Adrenal gland (tissue), 9 donors: ENCODE measurements at regions not wholly inside any gene's neighbourhood (a gene's known extent, or its start where the extent isn't known, plus 50 kb on each side); places are given as distances from the start of the nearest gene placed in this dataset.

Experiments
- DNase-seq, 7 donors: peaks; one replicate each; pipeline ENCODE4 v3.0.0-alpha.2; 2019 to 2020
- H3K27ac ChIP-seq, 5 donors: fragments of 200-600 bp; sonication (generic) in 4 of 5; 1 replicate in 3 of 5; 2 replicates in 2 of 5; pipeline versions ENCODE4 v1.5.1 to v1.8.0; 2016 to 2020; ENCODE audit warnings: mild to moderate bottlenecking in 1 of 5
- H3K27me3 ChIP-seq: fragments of 200-600 bp; 2 replicates; pipeline ENCODE4 v1.8.0; 2021
- H3K36me3 ChIP-seq, 2 donors: fragments of 200-600 bp; replicated peaks in 1 of 2; 1 replicate in 1 of 2; 2 replicates in 1 of 2; pipeline versions ENCODE4 v1.5.1 to v1.8.0; 2018 to 2022
- H3K4me1 ChIP-seq, 2 donors: fragments of 200-600 bp; replicated peaks in 1 of 2; 1 replicate in 1 of 2; 2 replicates in 1 of 2; pipeline versions ENCODE4 v1.5.1 to v1.8.0; 2018 to 2021
- H3K4me3 ChIP-seq, 4 donors: fragments of 200-600 bp; sonication (generic) in 3 of 4; one replicate each; pipeline ENCODE4 v1.5.1; 2016 to 2018
- H3K9me3 ChIP-seq, 3 donors: fragments of 200-600 bp; sonication (generic) in 1 of 3; replicated peaks in 1 of 3; 1 replicate in 2 of 3; 2 replicates in 1 of 3; pipeline versions ENCODE4 v1.5.1 to v1.8.0; 2016 to 2021
- CTCF ChIP-seq, 6 experiments: fragments of 450-650 bp in 4 of 6; fragments of 200-600 bp in 2 of 6; sonication (generic) in 1 of 6; IDR thresholded peaks; 1 replicate in 5 of 6; 2 replicates in 1 of 6; pipeline versions ENCODE4 v1.5.1 to v1.8.0; 2016 to 2021; ENCODE audit warnings: antibody characterized with exemption in 6 of 6, mild to moderate bottlenecking in 2 of 6, moderate library complexity in 1 of 6
- POLR2A ChIP-seq, 2 donors: fragments of 450-650 bp; IDR thresholded peaks; one replicate each; pipeline ENCODE4 v1.6.1; 2017; ENCODE audit warnings: antibody characterized with exemption in 2 of 2, mild to moderate bottlenecking in 2 of 2, moderate library complexity in 1 of 2
- WGBS, 4 donors: extraction: QIAGEN DNeasy Blood & Tissue Kit in 2 of 4; methylation state at CpG; one replicate each; pipeline versions ENCODE4 v1.1.5 to v1.1.7; 2013 to 2017; 5-methylcytosine and 5-hydroxymethylcytosine counted together
- intact Hi-C, 2 donors: fragments of 100-400 bp; cut with DNase I; formaldehyde crosslinking; loops; one replicate each; pipeline versions ENCODE4 v1.14.1 to v1.15.0; 2022 to 2023
- donor health status: healthy with polysubstance abuse.
- donor health status: Bipolar disorder and iron deficiency.
- donor health status: DM: yes; HTN: yes; CAD: no.
- donor health status: DM: no; HTN: no; CAD: no.
- donor health status: DM: no; HTN: no; CAD: no.

GRCh38 chr1:87981386-87981785 lies 652.7 kb downstream of the LMO4 start:
- Histone ChIP-seq H3K9me3 (no peaks in the 10 kb centered on the region), H3K27me3 (no peaks in the 10 kb centered on the region), H3K27ac (no peak overlapping the region), H3K4me1 (no peaks in the 10 kb centered on the region), H3K36me3 (no peaks in the 10 kb centered on the region), H3K4me3 (no peak overlapping the region)
- no peak for TF ChIP-seq CTCF (IDR thresholded peaks at IDR 0.05)
- TF ChIP-seq POLR2A (IDR thresholded peaks at IDR 0.05), result no peak
- 68 to 74% (median 73%) methylated on average over 2 of the region's 2 CpGs for WGBS, 4 donors
- intact Hi-C loops, result no loop called here
- no peak for DNase-seq

- DNase-seq, result no peak
- 84 to 100% (median 91%) methylated on average over 1 of the region's 1 CpG for WGBS, 4 donors
- Histone ChIP-seq H3K4me1 (no peaks in the 10 kb centered on the region), H3K27me3 (no peaks in the 10 kb centered on the region), H3K9me3 (no peaks in the 10 kb centered on the region), H3K4me3 (no peak overlapping the region), H3K36me3 (no peaks in the 10 kb centered on the region), H3K27ac (no peak overlapping the region)
- no peak for TF ChIP-seq POLR2A (IDR thresholded peaks at IDR 0.05)
- TF ChIP-seq CTCF (IDR thresholded peaks at IDR 0.05), result no peak
- intact Hi-C loops, result no loop called here
These were observed 653.1 kb downstream of the LMO4 start for GRCh38 chr1:87981810-87982209.

DNA sequence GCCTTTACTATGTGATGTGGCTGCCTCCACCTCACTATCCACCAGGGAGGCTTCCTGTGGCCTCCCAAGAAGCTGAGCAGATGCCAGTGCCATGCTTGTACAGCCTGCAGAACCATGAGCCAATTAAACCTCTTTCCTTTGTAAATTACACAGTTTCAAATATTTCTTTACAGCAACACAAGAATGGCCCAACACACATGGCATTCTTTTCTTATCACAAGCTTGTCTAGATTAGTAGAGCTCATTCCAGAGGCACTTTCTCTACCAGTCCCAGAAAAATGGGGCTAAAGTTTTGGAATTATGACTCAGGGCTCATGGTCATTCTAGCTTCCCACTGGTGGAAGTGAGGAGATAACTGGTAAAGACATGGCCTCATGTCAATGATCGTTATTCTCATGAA lies 655.2 kb downstream of the LMO4 start:
- H3K9me3 ChIP-seq, result no peaks in the 10 kb centered on the region
- intact Hi-C loops, result no loop called here
- H3K27me3 ChIP-seq, result no peaks in the 10 kb centered on the region
- no peak overlapping the region for H3K4me3 ChIP-seq
- WGBS, 4 donors, result 83 to 94% (median 89%) methylated on average over 1 of the region's 1 CpG
- no peaks in the 10 kb centered on the region for H3K4me1 ChIP-seq
- no peak for DNase-seq
- H3K27ac ChIP-seq, result no peak overlapping the region
- no peak for TF ChIP-seq CTCF (IDR thresholded peaks at IDR 0.05)
- no peak for TF ChIP-seq POLR2A (IDR thresholded peaks at IDR 0.05)
- no peaks in the 10 kb centered on the region for H3K36me3 ChIP-seq

DNA sequence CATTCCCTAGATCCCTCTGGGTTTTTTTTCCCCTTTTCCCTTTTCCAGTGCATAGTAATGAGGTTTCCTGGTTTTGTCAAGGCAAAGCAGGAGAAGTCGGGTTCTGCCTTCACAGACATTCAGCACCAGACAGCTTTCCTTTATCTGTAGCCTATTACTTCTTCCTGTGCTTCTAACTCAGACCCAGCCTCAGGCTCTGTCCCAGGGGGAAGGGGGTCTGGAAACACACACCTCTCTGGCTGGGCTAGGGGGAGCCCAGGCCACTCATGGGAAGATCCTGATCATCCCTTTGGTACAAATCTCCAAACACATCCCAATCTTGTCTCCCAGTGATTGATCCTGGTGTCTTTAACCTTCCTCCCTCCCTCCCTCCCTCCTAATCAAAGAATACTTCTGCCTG lies 656.4 kb downstream of the LMO4 start:
- intact Hi-C loops, result no loop called here
- no peaks in the 10 kb centered on the region for H3K27me3 ChIP-seq
- DNase-seq, result no peak
- 64 to 66% (median 64%) methylated on average over 1 of the region's 1 CpG for WGBS, 4 donors
- no peaks in the 10 kb centered on the region for H3K36me3 ChIP-seq
- H3K4me1 ChIP-seq, result no peaks in the 10 kb centered on the region
- H3K27ac ChIP-seq, result no peak overlapping the region
- TF ChIP-seq CTCF (IDR thresholded peaks at IDR 0.05) (no peak), POLR2A (IDR thresholded peaks at IDR 0.05) (no peak)
- no peak overlapping the region for H3K4me3 ChIP-seq
- H3K9me3 ChIP-seq, result no peaks in the 10 kb centered on the region
